HepG2 (cell line): ENCODE measurements at regions not wholly inside any gene's neighbourhood (a gene's known extent, or its start where the extent isn't known, plus 50 kb on each side); places are given as distances from the start of the nearest gene placed in this dataset.

Source experiments
- ATAC-seq: fragments of 200-7000 bp; cut with Tn5 transposase; 3 replicates; pipeline ENCODE4 v1.9.1; 2020; ENCODE audit warnings: mild to moderate bottlenecking, moderate library complexity
- BruUV-seq: library from RNA; stranded (reverse); fragments of 400-500 nt; replicated peaks from 2 replicates; lab custom pipeline; 2021; lab: Mats Ljungman, UMichigan
- CTCF ChIA-PET: fragments of 300-600 bp; formaldehyde crosslinking; extraction: SDS; loops from one replicate; lab custom pipeline; 2021; ENCODE audit warnings: low total read pairs, inconsistent platforms, low intra/inter-chr PET ratio; lab: Yijun Ruan, JAX
- POLR2A ChIA-PET: fragments of 350-600 bp; sonication (Branson Sonifier 250); formaldehyde crosslinking; loops from one replicate; lab custom pipeline; 2020; ENCODE audit warnings: antibody characterized with exemption, inconsistent platforms; lab: Yijun Ruan, JAX
- DNase-seq: peaks from one replicate; pipeline ENCODE4 v3.0.0-alpha.2; 2015; ENCODE audit warnings: low spot score
- FAIRE-seq: peaks from 3 replicates; lab custom pipeline; 2011; peaks lifted over from hg19 to GRCh38; lab: Jason Lieb, UNC
- H2AFZ ChIP-seq: one replicate; pipeline ENCODE4 v1.6.1; 2011; ENCODE audit warnings: low read length, inconsistent platforms
- H3K27ac ChIP-seq: fragments of 300-600 bp; 3 replicates; pipeline ENCODE4 v1.8.0; 2011; ENCODE audit warnings: mixed run types, mild to moderate bottlenecking, mixed read lengths, low read length, inconsistent platforms; ENCODE audit not compliant: insufficient read depth; ENCODE audit errors: extremely low read length
- H3K27me3 ChIP-seq, 2 experiments: fragments of 200-600 bp in 1 of 2; 2 replicates in 1 of 2; 3 replicates in 1 of 2; pipeline versions ENCODE4 v1.6.0 to v1.8.0; 2011; ENCODE audit warnings: low read length in 2 of 2, mild to moderate bottlenecking in 2 of 2, moderate library complexity in 2 of 2, inconsistent platforms in 1 of 2; ENCODE audit not compliant: insufficient read depth in 2 of 2, control insufficient read depth in 1 of 2
- H3K36me3 ChIP-seq, 2 experiments: fragments of 200-600 bp in 1 of 2; replicated peaks in 1 of 2; 2 replicates in 1 of 2; 3 replicates in 1 of 2; pipeline versions ENCODE4 v1.5.1 to v1.8.0; 2011; ENCODE audit warnings: low read length in 2 of 2, inconsistent platforms in 1 of 2; ENCODE audit not compliant: insufficient read depth in 2 of 2, control insufficient read depth in 1 of 2
- H3K4me1 ChIP-seq: 2 replicates; pipeline ENCODE4 v1.5.1; 2012; ENCODE audit warnings: low read length, inconsistent platforms; ENCODE audit not compliant: insufficient read depth
- H3K4me2 ChIP-seq: 2 replicates; pipeline ENCODE4 v1.6.0; 2011; ENCODE audit warnings: low read depth, low read length, inconsistent platforms
- H3K4me3 ChIP-seq, 3 experiments: fragments of 200-600 bp in 1 of 3; sonication (generic), shearing (Covaris generic) in 1 of 3; replicated peaks in 1 of 3; 2 replicates each; pipeline ENCODE4 v1.5.1; 2011 to 2016; ENCODE audit warnings: low read length in 3 of 3, inconsistent platforms in 2 of 3, low read depth in 2 of 3, mild to moderate bottlenecking in 2 of 3, control low read depth in 1 of 3, mixed read lengths in 1 of 3; ENCODE audit not compliant: insufficient read depth in 1 of 3
- H3K79me2 ChIP-seq: one replicate; pipeline ENCODE4 v1.6.1; 2011; ENCODE audit warnings: low read length, inconsistent platforms; ENCODE audit not compliant: insufficient read depth
- H3K9ac ChIP-seq: 2 replicates; pipeline ENCODE4 v1.6.0; 2011; ENCODE audit warnings: mild to moderate bottlenecking, low read depth, low read length, inconsistent platforms; ENCODE audit not compliant: insufficient read depth
- H3K9me3 ChIP-seq: 2 replicates; pipeline ENCODE4 v1.5.1; 2012; ENCODE audit warnings: mild to moderate bottlenecking, low read length
- H4K20me1 ChIP-seq: 2 replicates; pipeline ENCODE4 v1.6.0; 2011; ENCODE audit warnings: inconsistent platforms, mild to moderate bottlenecking, low read length, moderate library complexity; ENCODE audit not compliant: insufficient read depth
- CBX5 ChIP-seq: sonication (generic); formaldehyde crosslinking; IDR thresholded peaks from 2 replicates; pipeline ENCODE4 v1.4.0; 2020; ENCODE audit warnings: missing genetic modification reagents, borderline replicate concordance
- CHD4 ChIP-seq: fragments of 200-600 bp; sonication (generic); IDR thresholded peaks from 2 replicates; pipeline ENCODE4 v1.7.0; 2017; ENCODE audit warnings: mild to moderate bottlenecking, low read length, borderline replicate concordance
- JUNB ChIP-seq: sonication (generic); formaldehyde crosslinking; IDR thresholded peaks from 2 replicates; pipeline ENCODE4 v1.8.0; 2022; ENCODE audit warnings: missing genetic modification reagents, mild to moderate bottlenecking, borderline replicate concordance
- JUND ChIP-seq: sonication (generic); formaldehyde crosslinking; IDR thresholded peaks from 2 replicates; pipeline ENCODE4 v1.8.0; 2022; ENCODE audit warnings: mild to moderate bottlenecking, missing genetic modification reagents
- MTF2 ChIP-seq: sonication (generic); formaldehyde crosslinking; IDR thresholded peaks from 2 replicates; pipeline ENCODE4 v1.5.0; 2020; ENCODE audit warnings: missing genetic modification reagents, borderline replicate concordance
- NCOR1 ChIP-seq: fragments of 200-600 bp; sonication (generic); IDR thresholded peaks from 2 replicates; pipeline ENCODE4 v1.7.0; 2017; ENCODE audit warnings: antibody characterized with exemption, low read length, borderline replicate concordance
- NFIB ChIP-seq: sonication (generic); formaldehyde crosslinking; IDR thresholded peaks from 2 replicates; pipeline ENCODE4 v1.9.0; 2021; ENCODE audit warnings: missing genetic modification reagents, mild to moderate bottlenecking, borderline replicate concordance
- ZFP82 ChIP-seq: sonication (generic); formaldehyde crosslinking; IDR thresholded peaks from 2 replicates; pipeline ENCODE4 v1.5.1; 2020; ENCODE audit warnings: mild to moderate bottlenecking, missing genetic modification reagents, borderline replicate concordance
- ZMYM4 ChIP-seq: sonication (generic); formaldehyde crosslinking; IDR thresholded peaks from 2 replicates; pipeline ENCODE4 v1.8.1; 2023; ENCODE audit warnings: mild to moderate bottlenecking, missing genetic modification reagents
- WGBS: methylation state at CpG from one replicate; pipeline ENCODE4 v1.1.6; 2017; ENCODE audit warnings: low lambda C conversion rate; 5-methylcytosine and 5-hydroxymethylcytosine counted together
- in situ Hi-C: cut with HindIII; loops from 2 replicates; pipeline ENCODE4 v1.10.0; 2017; ENCODE audit warnings: low pct_unique_long_range_greater_than_20kb; ENCODE audit not compliant: extremely low pct_ligation_motif_present
- intact Hi-C: fragments of 100-400 bp; cut with micrococcal nuclease; formaldehyde crosslinking; loops from one replicate; pipeline ENCODE4 v1.10.0; 2022; ENCODE audit not compliant: unreplicated experiment
- TF ChIP-seq, protein P1 (sequence below): sonication (generic); formaldehyde crosslinking; IDR thresholded peaks from 2 replicates; pipeline ENCODE4 v1.5.1; 2020; ENCODE audit warnings: missing genetic modification reagents, mild to moderate bottlenecking, borderline replicate concordance
- TF ChIP-seq, protein P2 (sequence below): sonication (generic); formaldehyde crosslinking; IDR thresholded peaks from 2 replicates; pipeline ENCODE4 v1.4.0; 2020; ENCODE audit warnings: mild to moderate bottlenecking, missing genetic modification reagents

DNA sequence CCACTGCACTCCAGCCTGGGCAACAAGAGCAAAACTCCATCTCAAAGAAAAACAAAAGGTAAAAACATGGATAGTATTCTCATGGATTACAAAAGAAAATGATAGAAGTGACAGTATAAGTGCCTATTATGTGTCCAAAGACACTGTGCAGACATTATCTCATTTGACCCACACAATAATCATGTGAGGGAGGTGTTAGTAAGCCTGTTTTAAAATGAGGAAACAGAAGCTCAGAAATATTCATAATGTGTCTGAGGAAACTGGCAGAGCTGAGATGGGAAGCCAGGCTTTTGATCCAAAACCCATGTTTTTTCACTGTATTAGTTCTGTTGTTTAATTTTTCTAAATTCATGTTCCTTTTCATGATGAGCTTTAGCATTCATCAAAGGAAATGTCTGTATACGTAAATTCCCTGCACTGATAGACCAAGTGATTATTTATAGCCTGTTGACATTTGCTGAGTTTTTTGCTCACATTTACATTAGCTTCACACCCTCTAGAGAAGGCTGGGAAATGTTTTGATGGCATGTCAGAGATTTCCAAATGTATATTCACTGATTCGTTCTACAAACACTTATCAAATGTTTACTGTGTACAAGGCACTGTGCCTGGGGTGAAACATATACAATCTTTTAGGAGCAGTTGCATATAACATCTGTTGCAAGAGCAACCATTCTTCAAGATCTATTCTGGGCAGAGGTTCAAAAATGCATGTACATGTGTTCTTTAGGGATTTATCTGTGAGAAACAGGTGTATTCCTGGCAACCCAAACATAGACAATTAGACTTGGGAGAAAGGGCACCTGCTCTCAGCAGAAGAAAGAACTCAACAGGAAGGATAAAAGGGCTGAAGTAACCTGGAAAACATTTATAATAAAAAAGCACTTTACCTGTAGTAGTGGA, 331.5 kb downstream of the SAMD5 start:
- WGBS, result 39% methylated on average over 2 of the region's 2 CpGs
- BruUV-seq, result no TSS peak
- intact Hi-C loops, result no loop called here
- Histone ChIP-seq H3K79me2 (no peaks in the 10 kb centered on the region), H3K4me1 (no peaks in the 10 kb centered on the region), H3K27me3 (no peaks in the 10 kb centered on the region), H2AFZ (no peak overlapping the region), H3K27ac (no peak overlapping the region), H3K4me3 (no peak overlapping the region), H3K36me3 (no peaks in the 10 kb centered on the region), H3K9me3 (no peaks in the 10 kb centered on the region), H3K4me2 (no peak overlapping the region), H4K20me1 (no peaks in the 10 kb centered on the region), H3K9ac (no peak overlapping the region)
- no peak for TF ChIP-seq CBX5 (CRISPR knock-in tag)
- TF ChIP-seq CHD4, result no peak
- TF ChIP-seq NFIB (CRISPR knock-in tag), result no peak
- no peak for TF ChIP-seq JUND (CRISPR knock-in tag)
- TF ChIP-seq ZFP82 (CRISPR knock-in tag), result no peak
- TF ChIP-seq NCOR1, result no peak
- TF ChIP-seq ZMYM4 (CRISPR knock-in tag), result no peak
- ChIA-PET CTCF (no interaction called here), POLR2A (interaction anchor here (0.6 kb wide), 1 partner anchor 571 kb away, joined by 3 read pairs; no protein-coding TSS in a partner anchor)
- ATAC-seq (no peak), FAIRE-seq (no peak), DNase-seq (no peak)
- in situ Hi-C loops, result no loop called here

DNA sequence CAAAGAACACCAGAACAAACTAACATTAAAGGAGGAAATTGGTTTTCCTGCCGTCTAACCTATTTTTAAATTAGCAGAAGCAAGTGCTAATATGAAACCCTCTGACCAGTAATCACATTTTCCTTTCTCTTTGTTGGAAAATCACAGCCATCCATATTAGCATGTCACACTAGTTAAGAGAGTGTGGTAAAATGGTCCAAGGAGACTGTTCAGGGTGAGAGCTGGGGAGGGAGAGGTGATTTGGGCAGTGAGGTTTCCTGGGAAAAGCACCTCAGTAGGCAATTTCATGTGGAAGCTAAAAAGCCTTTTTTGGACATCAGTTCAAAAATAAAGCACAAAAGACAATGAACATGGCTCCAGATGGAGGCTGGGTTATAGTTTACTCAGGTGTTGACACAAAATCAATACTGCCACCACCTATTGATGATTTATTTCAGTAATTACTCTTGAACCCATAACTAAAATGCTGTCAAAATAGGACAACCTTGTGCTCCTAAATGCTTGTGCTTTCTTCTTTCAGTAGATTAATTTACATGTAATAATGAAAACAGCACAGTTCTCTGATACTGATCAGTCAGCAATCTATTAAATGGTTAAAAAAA, 333.2 kb downstream of the SAMD5 start:
- Histone ChIP-seq H3K4me3 (no peak overlapping the region), H3K79me2 (no peaks in the 10 kb centered on the region), H2AFZ (no peak overlapping the region), H3K4me1 (no peaks in the 10 kb centered on the region), H3K4me2 (no peak overlapping the region), H3K27me3 (no peaks in the 10 kb centered on the region), H3K9me3 (no peaks in the 10 kb centered on the region), H3K36me3 (no peaks in the 10 kb centered on the region), H4K20me1 (no peaks in the 10 kb centered on the region), H3K27ac (no peak overlapping the region), H3K9ac (no peak overlapping the region)
- ChIA-PET POLR2A (no interaction called here), CTCF (no interaction called here)
- WGBS, result 31% methylated on average over 1 of the region's 1 CpG
- DNase-seq, result no peak
- FAIRE-seq, result no peak
- in situ Hi-C loops (no loop called here), intact Hi-C loops (no loop called here)
- no TSS peak for BruUV-seq
- ATAC-seq, result no peak
- TF ChIP-seq, protein P1, sequence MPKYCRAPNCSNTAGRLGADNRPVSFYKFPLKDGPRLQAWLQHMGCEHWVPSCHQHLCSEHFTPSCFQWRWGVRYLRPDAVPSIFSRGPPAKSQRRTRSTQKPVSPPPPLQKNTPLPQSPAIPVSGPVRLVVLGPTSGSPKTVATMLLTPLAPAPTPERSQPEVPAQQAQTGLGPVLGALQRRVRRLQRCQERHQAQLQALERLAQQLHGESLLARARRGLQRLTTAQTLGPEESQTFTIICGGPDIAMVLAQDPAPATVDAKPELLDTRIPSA (CRISPR knock-in tag), result no peak
- TF ChIP-seq MTF2 (no peak), JUNB (CRISPR knock-in tag) (no peak)
- TF ChIP-seq, protein P2, sequence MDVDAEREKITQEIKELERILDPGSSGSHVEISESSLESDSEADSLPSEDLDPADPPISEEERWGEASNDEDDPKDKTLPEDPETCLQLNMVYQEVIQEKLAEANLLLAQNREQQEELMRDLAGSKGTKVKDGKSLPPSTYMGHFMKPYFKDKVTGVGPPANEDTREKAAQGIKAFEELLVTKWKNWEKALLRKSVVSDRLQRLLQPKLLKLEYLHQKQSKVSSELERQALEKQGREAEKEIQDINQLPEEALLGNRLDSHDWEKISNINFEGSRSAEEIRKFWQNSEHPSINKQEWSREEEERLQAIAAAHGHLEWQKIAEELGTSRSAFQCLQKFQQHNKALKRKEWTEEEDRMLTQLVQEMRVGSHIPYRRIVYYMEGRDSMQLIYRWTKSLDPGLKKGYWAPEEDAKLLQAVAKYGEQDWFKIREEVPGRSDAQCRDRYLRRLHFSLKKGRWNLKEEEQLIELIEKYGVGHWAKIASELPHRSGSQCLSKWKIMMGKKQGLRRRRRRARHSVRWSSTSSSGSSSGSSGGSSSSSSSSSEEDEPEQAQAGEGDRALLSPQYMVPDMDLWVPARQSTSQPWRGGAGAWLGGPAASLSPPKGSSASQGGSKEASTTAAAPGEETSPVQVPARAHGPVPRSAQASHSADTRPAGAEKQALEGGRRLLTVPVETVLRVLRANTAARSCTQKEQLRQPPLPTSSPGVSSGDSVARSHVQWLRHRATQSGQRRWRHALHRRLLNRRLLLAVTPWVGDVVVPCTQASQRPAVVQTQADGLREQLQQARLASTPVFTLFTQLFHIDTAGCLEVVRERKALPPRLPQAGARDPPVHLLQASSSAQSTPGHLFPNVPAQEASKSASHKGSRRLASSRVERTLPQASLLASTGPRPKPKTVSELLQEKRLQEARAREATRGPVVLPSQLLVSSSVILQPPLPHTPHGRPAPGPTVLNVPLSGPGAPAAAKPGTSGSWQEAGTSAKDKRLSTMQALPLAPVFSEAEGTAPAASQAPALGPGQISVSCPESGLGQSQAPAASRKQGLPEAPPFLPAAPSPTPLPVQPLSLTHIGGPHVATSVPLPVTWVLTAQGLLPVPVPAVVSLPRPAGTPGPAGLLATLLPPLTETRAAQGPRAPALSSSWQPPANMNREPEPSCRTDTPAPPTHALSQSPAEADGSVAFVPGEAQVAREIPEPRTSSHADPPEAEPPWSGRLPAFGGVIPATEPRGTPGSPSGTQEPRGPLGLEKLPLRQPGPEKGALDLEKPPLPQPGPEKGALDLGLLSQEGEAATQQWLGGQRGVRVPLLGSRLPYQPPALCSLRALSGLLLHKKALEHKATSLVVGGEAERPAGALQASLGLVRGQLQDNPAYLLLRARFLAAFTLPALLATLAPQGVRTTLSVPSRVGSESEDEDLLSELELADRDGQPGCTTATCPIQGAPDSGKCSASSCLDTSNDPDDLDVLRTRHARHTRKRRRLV (CRISPR knock-in tag), result no peak
